GM18517 (cell line): ENCODE measurements at regions not wholly inside any gene's neighbourhood (a gene's known extent, or its start where the extent isn't known, plus 50 kb on each side); places are given as distances from the start of the nearest gene placed in this dataset.

Source experiments
- ATAC-seq: cut with Tn5 transposase; IDR thresholded peaks from one replicate; pipeline ENCODE4 v1.9.1; 2021; ENCODE audit warnings: mild to moderate bottlenecking, moderate library complexity; ENCODE audit not compliant: unreplicated experiment

DNA sequence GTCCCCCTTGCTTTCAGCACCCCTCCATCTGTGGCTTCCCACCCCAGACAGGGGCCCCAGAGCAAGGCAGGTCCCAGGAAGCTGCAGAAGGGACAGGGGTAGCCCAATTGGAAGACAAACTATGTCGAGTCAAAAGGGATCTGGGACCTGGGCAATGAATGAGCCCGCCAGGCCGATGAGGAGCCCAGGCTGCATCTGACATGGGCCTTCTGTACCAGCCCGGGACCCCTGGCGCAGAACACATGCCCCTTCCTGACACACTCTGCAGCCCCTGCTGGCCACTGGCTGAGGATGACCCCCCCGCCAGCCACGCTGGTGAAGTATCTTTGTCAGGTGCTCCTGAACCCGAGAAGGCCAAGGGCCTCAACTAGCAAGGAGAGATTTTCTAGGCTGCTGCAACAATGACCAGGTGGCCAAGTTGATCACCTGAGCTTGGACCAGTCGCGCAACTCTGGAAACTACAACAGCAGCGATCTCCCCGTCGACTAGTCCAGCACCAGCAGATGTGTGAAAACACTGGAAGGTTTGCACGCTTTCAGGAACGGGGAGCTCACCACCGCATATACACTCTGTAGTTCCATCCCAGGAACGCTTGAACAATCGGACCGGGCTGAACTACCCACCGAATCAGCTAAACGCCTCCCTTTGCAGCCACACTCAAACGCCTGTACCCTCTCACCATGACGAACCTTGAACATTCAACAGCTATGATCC lies 119.0 kb downstream of the NCOR2 start:
- ATAC-seq, result no peak

DNA sequence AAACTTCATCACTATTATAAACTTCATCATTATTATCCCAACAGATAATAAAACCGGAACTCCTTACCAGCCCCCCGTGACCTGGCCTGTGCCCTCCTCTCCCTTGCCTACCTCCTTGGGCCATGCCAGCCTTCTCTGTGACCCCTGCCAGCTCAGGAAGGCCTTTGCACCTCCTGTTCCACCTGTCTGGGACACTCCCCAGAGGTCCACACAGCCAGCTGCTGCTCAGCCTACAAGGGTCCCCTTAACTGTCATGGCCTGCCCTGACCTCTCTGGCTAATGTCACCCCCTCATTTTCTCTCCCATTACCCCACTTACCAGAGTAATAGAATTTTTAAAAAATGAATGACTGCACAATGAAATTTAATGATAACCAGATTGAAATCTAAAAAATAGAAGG lies 121.0 kb downstream of the NCOR2 start:
- no peak for ATAC-seq

DNA sequence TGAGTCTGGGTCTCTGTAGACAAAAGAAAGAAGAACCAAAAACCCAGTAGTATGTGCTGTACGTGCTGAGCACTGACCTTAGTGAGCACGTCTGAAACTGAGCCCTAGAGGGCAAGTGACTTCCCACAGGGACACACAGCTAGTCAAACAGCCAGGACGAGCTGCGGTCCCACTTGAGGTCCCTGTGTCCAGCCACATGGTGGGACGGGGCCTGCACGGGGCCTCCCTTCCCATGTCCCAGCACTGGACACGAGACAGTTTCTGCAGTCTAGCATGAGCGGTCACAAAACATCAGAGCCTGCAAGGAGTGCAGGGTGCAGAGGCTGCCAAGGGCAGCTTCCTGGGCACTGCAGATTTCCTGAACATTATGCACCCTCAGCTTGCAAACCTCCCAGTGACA lies 121.6 kb downstream of the NCOR2 start:
- no peak for ATAC-seq

DNA sequence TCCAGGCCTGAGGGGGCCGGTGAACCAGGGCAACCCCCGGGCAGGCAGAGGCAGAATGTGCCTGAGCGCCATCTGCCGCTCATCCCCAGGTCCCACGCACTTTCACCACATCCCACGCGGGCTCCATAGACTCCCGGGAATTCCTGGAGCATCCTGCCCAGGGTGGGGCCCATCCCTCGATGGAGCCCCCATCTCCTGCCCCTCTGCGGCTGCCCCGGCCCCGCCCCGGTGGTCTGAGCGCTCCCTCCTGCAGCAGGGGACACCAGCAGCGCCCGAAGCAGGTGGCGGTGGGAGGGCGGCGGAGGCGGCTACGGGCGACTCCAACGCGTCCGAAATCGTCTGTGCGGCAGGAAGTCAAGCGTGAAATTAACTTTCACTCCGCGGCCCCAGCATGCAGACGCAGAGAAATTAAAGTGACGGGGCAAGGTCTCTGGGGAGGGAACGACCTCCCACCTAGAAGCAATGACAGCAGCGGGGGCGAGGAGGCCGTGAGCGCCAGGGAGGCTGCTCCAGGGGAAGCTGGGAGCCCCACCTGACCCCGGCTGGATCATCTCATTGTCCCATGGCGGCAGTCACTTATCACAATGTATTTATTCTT lies 122.2 kb downstream of the NCOR2 start:
- ATAC-seq, result no peak

DNA sequence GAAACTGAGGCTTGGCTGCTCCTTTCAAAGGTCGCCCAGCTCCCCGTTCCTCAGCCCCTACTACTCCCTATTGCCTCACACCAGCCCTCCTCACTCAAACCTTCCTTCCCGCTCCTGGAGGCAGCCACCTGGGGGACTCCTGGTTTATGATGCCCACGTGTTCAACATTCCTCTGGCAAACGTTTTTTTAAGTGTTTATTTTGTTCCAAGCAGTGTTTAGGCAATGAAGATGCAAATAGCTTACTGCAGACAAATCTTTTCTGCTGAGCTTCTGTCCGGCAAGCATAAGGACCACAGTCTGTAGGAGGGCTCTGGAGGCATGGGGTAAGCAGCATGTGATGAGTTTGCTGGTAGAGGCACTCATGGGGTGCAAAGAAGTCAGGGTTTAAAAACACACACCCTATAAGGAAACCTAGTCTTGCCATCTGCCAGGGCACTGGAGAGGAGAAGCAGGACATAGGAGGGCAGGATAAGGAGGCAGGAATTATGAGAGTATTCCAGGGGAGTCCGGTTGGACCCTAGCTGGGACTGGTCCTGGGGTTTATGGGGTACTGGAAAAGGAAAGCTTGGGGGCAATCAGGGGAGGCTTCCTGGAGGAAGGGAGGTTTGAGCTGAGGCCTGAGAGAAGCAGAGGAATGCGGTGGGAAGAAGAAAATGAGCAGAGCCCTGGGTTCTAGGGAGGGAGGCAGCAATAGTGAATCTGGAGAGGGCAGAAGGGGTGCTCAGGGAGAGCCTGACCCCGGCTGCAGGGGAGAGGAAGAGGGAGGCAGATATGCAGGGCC lies 123.3 kb downstream of the NCOR2 start:
- ATAC-seq, result no peak

DNA sequence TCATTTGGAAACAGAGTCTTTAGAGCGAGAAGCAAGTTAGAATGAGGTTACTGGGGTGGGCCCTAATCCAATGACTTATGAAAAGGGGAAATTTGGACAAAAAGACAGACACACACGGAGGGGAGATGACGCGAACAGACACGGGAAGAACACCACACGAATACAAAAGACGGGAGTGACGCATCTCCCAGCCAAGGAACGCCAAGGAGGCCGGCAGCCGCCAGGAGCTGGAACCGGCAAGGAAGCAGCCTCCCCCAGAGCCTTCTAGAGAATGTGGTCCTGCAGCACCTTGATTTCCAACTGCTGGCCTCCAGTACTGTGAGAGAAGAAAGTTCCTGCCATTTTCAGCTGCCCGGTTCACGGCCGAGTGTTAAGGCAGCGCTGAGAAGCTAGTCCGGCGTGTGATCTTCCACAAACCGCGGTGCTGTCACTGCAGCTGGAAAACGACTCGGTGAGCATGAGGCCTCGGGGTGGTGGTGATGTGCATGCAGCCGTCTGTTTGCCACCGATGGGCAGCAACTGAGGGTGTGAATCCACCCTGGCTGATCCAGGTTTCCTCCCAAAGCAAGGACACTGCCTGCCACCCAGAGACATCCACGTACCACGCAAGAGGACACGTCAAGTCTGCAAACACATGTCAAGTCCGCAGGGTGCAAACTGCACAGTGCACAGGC lies 124.5 kb downstream of the NCOR2 start:
- ATAC-seq, result no peak

DNA sequence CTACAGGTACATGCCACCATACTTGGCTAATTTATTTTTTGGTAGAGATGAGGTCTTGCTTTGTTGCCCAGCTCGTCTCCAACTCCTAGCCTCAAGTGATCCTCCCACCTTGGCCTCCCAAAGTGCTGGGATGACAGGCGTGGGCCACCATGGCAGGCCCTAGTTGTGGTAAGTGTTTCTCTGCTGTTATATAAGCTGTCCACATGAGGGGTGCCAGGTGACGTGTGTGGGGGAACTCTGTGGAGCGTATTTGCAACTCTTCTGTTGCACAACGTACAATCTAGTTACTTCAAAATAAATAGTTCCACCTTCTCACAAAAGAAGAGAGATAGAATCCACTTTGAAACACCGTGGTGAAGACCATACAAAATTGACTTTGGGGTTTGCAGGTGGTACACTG lies 125.1 kb downstream of the NCOR2 start:
- no peak for ATAC-seq

DNA sequence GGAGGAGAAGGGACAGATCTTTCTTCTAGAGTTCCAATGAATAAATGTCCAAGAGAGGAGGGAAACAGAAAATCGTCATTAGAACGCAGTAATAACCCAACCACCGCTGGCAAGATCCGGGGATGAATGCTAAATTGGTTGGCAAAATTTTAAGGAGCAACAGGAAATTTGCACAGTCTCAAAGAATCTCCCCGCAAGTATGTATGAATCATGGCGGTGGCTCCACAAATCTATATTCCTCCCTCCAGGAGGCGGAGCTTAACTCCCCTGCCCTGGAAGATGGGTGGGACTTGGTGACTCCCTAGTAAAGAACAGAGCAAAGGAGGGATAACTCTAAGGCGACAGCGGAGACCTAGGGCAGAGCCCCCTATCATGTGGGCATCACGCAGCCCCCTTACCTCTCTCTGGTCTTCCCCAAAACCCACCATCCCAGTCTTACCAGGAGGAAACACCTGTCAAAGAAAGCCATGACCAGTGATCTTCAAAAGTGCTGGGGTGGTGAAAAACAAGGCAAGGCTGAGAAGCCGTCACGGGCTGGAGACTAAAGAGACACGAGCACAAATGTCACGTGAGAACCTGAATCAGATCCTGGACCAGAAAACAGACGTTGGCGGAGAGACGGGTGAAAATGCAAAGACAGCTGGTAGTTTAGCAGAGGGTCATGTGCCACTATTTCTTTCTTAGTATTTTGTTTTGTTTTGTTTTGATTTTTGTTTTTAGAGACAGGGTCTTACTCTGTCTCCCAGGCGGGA lies 125.8 kb downstream of the NCOR2 start:
- ATAC-seq, result no peak

DNA sequence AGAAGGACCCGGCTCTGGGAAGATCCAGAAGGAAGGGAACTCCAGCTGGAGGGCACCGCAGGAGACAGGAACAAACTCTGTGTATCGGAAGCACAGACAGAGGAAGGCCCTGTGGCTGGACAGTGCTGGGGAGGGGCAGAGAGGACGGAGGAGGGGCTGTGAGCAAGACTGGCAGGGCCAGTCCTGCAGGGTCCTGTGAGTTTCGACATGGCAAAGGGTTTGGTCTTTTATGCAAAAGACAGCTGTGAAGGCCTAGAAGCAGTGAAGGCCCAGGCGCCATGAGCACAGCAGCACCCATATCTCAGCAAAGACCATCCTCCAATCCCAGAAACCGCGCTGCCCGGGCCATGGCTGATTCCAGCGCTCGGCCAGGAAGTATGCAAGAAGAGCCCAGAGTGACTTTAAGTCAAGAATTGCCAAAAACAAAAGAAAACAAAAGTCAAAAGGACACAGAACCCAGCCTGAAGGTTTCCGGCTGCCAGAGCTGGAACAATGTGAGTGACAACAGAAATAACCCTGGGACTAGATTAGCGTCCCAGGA lies 126.5 kb downstream of the NCOR2 start:
- no peak for ATAC-seq

DNA sequence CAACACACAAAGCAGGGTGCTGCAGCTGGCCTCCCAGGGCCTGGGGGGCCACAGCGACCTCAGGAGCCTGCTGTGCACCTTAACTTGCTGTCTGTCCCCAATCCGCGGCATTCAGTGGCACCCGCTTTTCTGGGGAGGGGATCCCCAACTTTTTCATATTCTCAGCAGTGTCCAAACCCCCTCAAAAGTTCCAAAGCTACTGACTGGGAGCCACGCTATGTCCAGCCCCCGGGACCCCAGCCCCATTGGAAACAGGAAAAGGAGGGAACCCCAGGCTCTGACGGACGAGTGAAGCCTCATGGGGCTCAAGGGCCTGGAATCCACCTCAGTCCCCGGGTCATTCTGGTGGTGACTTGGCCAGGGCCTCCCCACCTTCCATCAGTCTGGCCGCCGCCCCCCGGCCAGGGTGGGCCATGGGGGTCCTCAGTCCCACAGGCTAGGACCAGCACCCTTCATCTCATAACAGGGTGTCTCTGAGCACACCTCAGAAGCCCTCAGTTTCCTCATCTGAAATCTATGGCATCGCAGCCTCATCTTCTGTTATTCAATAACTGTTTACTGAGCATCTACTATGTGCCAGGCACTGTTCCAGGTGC lies 127.3 kb downstream of the NCOR2 start:
- ATAC-seq, result no peak

DNA sequence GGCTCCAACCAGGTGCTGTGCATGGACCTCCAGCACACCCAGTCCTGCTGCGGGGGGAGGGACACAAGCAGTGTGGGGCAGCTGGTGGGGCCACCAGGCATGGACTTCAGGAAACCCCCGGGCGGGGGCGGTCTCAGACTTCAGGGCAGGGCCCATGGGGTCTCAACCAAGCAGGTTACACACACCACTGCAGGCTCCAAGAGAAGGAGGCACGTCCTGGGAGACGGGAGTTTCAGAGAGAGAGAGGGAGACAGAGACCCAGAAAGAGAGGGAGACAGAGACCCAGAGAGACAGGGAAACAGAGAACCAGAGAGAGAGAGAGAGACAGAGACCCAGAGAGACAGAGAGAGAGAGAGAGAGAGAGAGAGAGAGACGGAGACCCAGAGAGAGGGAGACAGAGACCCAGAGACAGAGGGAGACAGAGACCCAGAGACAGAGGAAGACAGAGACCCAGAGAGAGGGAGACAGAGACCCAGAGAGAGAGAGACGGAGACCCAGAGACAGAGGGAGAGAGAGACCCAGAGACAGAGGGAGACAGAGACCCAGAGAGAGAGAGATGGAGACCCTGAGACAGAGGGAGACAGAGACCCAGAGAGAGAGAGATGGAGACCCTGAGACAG lies 128.9 kb downstream of the NCOR2 start:
- no peak for ATAC-seq

DNA sequence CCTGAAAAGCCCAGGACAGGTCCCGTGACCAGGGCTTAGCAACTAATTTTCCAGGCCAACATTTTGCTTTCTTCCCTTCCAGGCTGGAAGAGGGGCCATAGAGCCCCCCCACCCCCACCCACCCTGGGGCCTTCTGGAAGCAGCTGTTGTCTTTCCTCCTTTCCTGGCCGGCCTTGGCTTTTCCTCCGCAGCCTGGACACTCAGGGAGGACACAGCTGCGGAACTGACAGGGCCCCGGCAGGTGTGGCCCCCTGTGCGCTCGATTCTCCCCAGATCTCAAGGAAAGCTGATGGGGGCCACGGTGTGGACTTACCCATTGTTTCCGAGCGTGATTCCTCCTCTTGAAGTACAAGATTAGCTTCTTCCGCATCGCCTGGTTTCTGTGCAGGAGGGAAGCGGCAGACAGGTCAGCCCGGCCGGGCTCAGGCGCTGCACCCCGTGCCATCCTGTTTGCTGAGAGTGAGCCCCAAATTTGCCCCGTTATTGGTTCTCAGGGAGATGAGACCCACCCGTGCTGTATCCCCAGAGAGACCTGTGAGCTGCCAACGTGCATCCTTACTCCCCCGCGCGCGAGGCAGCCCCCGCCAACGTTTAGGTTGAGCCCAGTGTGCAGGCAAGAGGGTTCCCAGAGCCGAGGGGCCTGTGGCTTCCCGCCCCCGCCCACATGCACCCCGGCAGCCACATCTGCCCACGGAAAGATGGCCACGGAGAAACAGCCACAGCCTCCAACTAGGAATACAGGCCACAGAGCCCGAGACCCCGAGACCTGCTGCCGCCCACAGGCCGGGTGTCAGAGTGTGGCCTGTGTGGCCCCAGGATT lies 129.6 kb downstream of the NCOR2 start:
- ATAC-seq, result no peak

DNA sequence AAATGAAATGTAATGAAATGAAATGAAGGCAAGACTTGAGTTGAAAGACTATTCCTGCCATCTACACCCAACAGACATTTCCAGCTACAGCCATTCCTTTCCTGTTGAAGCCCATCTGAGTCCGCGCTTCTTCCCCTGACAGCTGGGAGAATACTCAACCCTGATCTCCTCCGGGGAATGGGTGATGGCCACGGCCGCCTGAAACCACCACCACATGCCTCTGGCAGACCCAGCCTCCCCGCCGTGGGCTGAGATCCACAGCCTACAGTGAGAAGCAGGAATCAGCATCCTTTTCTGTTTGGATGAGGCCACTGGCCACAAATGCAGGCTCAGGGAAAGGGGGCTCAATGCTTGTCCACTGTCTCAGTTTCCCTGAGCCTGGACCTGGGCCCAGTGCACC lies 130.3 kb downstream of the NCOR2 start:
- no peak for ATAC-seq

DNA sequence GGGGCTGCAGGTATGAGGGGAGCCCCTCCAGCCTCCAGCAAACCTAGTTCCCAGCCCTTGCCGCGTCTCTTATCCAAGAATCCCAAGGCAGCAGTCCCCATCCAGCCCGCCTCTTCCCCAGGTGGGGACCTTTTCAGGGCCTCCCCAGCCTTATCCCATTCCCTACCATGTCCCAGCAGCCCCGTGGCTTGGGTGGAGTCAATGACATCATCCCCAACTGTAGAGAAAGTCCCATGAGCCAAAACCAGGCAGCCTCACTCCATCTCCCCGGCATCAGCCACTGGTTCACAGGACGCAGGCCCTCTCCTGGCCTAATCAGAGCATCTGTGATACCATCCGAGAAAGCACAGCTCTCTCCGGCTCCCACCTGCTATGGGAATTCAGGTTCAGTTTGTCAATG lies 131.0 kb downstream of the NCOR2 start:
- no peak for ATAC-seq

DNA sequence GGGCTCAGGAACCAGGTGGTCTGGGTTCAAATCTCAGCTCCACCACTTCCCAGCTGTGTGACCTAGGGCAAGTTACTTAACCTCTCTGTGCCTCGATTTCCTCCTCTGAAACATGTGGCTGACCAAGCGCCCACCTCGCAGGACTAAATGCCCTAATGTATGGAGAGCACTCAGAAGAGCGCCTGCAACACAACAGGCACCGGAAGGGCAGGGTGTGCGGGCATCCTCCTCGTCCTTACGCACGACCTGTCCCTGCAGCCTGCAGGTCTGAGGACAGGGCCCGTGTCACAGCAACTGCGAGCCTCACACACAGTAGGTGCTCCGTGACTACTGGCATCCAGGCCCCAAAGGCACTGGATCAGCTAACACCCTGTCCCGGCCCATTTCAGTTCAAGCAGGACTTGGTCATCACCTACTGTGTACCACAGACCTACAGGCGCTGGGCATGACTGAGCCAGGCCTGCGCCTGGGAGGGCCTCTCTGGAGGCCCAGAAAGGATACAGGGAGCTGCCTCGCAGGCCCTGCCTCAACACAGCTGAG lies 131.5 kb downstream of the NCOR2 start:
- ATAC-seq, result no peak

DNA sequence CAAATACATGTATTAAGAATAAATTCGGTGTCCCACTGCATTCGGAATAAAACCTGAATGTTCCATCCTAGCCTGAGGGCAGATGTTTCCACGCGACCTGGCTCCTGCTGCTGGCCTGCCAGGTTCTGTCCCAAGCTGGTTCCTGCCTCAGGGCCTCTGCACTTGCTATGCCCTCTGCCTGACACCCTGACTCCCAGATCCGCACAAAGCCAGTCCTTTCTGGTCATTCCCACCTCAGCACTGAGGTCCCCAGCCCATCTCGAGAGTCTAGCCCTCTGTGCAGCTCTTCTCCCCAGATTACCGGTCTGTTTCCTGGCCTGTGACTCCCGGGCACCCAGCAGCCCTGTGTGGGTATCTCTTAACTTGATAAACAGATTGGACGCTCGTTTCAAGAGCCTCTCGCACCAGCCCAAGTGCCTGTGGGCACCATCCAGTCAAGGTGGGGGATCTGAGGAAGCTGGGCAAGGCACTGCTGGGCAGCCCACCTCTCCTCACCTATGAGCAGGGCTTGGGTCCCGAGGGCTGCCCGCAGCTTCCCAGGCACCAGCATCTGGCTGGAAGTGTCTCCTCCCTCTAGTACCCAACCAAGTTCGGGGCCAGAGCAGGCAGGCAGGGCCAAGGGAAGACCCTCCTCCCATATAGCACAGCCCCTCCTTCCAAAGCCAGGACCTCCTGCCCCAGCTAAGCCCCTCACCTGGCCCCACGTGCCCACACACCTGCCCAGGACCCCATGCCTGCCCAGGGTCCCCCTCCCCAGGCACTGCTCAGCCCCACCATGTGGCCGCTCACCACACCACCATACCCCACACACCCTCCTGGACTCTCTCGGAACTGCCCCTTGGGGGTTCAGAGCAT lies 132.2 kb downstream of the NCOR2 start:
- no peak for ATAC-seq

DNA sequence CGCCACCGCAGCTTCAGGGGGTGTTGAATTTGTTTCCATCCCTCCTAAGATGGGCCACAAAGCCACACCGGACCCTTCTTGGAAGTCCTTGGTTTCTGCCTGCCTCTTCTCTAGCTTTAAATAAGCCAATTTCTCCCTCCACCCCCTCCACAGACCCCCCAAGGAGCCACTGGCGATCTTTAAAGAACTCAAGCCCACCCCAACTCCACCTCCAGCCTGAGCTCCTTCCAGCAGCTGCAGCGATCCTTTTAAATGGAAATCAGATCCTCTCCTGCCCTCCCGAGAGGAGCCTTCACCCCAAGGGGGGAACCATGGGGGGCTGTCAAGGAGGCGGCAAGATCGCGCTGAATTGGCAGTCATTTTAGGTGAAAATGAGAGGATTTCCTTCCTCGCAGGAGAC lies 133.1 kb downstream of the NCOR2 start:
- no peak for ATAC-seq

DNA sequence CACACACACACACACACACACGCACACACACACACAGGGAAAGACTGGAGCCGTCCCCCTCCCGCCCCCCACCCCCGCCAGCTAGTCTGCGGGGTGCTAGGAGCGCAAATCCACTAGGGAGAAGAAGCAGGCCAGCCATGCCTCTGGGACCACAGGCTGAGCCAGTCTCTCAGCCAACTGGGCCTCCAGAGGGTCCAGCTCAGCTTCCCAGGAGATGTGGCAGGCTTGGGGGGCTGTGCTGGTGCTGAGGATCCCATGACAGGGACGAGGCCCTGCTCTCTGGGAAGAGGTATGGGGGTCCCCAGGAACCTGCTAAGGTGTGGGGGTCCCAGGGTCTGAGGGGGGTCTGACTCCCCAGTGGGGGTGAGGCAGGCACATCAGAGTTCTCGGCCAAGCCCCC lies 133.5 kb downstream of the NCOR2 start:
- ATAC-seq, result no peak
